Esophagus muscularis mucosa (tissue), 4 donors: ENCODE measurements at regions not wholly inside any gene's neighbourhood (a gene's known extent, or its start where the extent isn't known, plus 50 kb on each side); places are given as distances from the start of the nearest gene placed in this dataset.

Experiments
- DNase-seq: peaks from one replicate; pipeline ENCODE4 v3.0.0-alpha.2; 2017; ENCODE audit errors: extremely low spot score
- H3K27ac ChIP-seq, 4 donors: fragments of 200-600 bp; sonication (generic); replicated peaks in 1 of 4; 1 replicate in 3 of 4; 2 replicates in 1 of 4; pipeline ENCODE4 v1.5.1; 2016 to 2019; ENCODE audit warnings: mild to moderate bottlenecking in 1 of 4
- H3K27me3 ChIP-seq, 4 donors: fragments of 200-600 bp; sonication (generic); one replicate each; pipeline versions ENCODE4 v1.5.1 to v1.6.0; 2016 to 2019
- H3K36me3 ChIP-seq, 4 donors: fragments of 200-600 bp; sonication (generic); one replicate each; pipeline ENCODE4 v1.5.1; 2016 to 2019
- H3K4me1 ChIP-seq, 4 donors: fragments of 200-600 bp; sonication (generic); one replicate each; pipeline ENCODE4 v1.5.1; 2016 to 2019
- H3K4me3 ChIP-seq, 4 donors: fragments of 200-600 bp; sonication (generic); 1 replicate in 2 of 4; 2 replicates in 2 of 4; pipeline ENCODE4 v1.5.1; 2016 to 2019; ENCODE audit warnings: mild to moderate bottlenecking in 4 of 4, moderate library complexity in 1 of 4
- H3K9me3 ChIP-seq, 4 donors: fragments of 200-600 bp; sonication (generic); 1 replicate in 3 of 4; 2 replicates in 1 of 4; pipeline ENCODE4 v1.5.1; 2016 to 2019
- EP300 ChIP-seq: sonication (generic); formaldehyde crosslinking; IDR thresholded peaks from one replicate; pipeline ENCODE4 v1.6.1; 2017; ENCODE audit warnings: antibody characterized with exemption
- POLR2A ChIP-seq: fragments of 450-650 bp; IDR thresholded peaks from one replicate; pipeline ENCODE4 v1.6.1; 2017; ENCODE audit warnings: antibody characterized with exemption, moderate library complexity, mild to moderate bottlenecking, low read depth
- POLR2AphosphoS5 ChIP-seq, 2 donors: sonication (generic); formaldehyde crosslinking; IDR thresholded peaks; one replicate each; pipeline ENCODE4 v1.6.1; 2017; ENCODE audit warnings: antibody characterized with exemption in 2 of 2
- WGBS: methylation state at CpG from one replicate; pipeline ENCODE4 v1.1.5; 2018; 5-methylcytosine and 5-hydroxymethylcytosine counted together
- intact Hi-C: fragments of 100-400 bp; cut with DNase I; formaldehyde crosslinking; loops from one replicate; pipeline ENCODE4 v1.15.1; 2023
- TF ChIP-seq, protein P1 (sequence below), 3 experiments: fragments of 200-600 bp in 2 of 3; fragments of 450-650 bp in 1 of 3; sonication (generic) in 2 of 3; IDR thresholded peaks; one replicate each; pipeline ENCODE4 v1.5.1; 2017 to 2019; ENCODE audit warnings: antibody characterized with exemption in 3 of 3, mild to moderate bottlenecking in 2 of 3, moderate library complexity in 1 of 3

DNA sequence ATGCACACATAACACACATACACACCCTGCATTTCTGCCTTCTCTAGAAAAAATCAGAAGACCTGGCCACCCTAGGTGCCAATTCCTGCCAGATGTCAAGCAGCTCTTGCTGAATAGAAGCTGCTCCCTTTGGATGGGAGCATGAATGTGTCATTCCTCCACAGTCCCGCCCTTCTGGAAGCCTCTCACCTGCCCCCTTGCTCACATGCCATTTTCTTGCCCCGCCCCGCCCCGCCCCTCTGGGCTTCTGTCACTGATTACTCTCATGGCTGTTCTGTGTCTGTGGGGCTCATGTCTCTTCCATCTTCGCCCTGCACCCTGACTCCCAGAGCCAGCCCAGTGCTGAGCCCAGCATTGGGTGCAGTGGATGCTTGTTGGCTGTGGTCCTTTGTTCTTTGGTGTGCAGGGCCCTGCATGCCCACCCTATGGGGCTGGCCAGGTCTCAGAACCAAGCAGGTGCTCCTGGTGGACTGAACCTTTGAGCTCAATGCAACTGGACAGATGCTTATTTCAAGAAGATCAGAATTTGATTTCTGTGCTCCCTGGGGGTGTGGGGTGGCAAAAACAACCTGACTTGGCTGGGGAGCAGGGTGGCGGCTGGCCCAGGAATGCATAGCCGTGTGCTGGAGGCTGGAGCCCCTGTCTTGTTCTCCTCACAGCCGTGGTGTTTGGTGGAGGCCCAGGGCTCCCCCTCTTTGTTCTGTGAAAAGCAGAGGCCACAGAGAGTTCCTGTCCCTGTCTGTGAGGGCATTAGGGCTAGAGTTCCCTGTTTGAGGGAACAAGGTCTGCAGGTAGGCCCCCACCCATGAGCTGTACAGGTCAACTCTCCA is 140.6 kb upstream of the GLI2 start:
- TF ChIP-seq POLR2A (no peak), EP300 (no peak), POLR2AphosphoS5 (IDR thresholded peaks at IDR 0.05) (no peak)
- TF ChIP-seq, protein P1, sequence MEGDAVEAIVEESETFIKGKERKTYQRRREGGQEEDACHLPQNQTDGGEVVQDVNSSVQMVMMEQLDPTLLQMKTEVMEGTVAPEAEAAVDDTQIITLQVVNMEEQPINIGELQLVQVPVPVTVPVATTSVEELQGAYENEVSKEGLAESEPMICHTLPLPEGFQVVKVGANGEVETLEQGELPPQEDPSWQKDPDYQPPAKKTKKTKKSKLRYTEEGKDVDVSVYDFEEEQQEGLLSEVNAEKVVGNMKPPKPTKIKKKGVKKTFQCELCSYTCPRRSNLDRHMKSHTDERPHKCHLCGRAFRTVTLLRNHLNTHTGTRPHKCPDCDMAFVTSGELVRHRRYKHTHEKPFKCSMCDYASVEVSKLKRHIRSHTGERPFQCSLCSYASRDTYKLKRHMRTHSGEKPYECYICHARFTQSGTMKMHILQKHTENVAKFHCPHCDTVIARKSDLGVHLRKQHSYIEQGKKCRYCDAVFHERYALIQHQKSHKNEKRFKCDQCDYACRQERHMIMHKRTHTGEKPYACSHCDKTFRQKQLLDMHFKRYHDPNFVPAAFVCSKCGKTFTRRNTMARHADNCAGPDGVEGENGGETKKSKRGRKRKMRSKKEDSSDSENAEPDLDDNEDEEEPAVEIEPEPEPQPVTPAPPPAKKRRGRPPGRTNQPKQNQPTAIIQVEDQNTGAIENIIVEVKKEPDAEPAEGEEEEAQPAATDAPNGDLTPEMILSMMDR (IDR thresholded peaks at IDR 0.05): no peak
- Histone ChIP-seq H3K36me3 (no peaks in the 10 kb centered on the region), H3K27ac (no peak overlapping the region), H3K4me3 (no peak overlapping the region), H3K4me1 (peaks cover 7 to 26% (median 23%) of the 10 kb centered on the region in 4 donors), H3K9me3 (no peaks in the 10 kb centered on the region), H3K27me3 (peaks cover 0 to 6% (median 0%) of the 10 kb centered on the region in 4 donors)
- no peak for DNase-seq
- WGBS: 85% methylated on average over 7 of the region's 8 CpGs
- intact Hi-C loops: no loop called here

DNA sequence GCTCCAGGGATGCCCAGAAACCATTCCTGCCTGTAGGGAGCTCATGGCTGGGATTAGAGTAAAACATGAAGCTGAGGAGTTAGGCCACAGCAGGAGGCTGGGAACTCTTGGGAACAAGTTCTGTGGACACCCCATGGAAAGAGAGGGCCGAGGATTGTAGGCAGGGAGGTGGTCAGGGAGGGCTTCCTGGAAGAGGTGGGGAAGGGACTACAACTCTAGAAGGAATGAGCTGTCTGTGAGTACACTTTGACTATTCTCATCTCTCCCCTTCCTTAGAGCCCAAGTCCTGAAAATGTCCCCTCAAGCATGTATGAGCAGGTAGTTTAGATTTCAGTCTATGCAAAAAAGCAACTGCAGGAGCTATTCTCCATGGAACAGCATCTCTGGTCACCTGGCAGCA is 139.9 kb upstream of the GLI2 start:
- TF ChIP-seq EP300 (no peak), POLR2AphosphoS5 (IDR thresholded peaks at IDR 0.05) (no peak), POLR2A (no peak)
- TF ChIP-seq, protein P1 (IDR thresholded peaks at IDR 0.05): no peak
- Histone ChIP-seq H3K27me3 (peaks cover 0 to 6% (median 0%) of the 10 kb centered on the region in 4 donors), H3K4me3 (no peak overlapping the region), H3K36me3 (no peaks in the 10 kb centered on the region), H3K9me3 (no peaks in the 10 kb centered on the region), H3K27ac (peak overlapping the region in 1 of 4 donors; percentile 54), H3K4me1 (peaks cover 7 to 26% (median 23%) of the 10 kb centered on the region in 4 donors)
- intact Hi-C loops: no loop called here
- 81% methylated on average over 1 of the region's 1 CpG for WGBS
- DNase-seq: no peak

- peak overlapping the region; percentile 20 to 60 (median 45) for H3K27ac ChIP-seq
- peaks cover 0 to 6% (median 0%) of the 10 kb centered on the region in 4 donors for H3K27me3 ChIP-seq
- WGBS: 74% methylated on average over 9 of the region's 16 CpGs
- no peaks in the 10 kb centered on the region for H3K9me3 ChIP-seq
- H3K4me1 ChIP-seq: peaks cover 7 to 26% (median 23%) of the 10 kb centered on the region in 4 donors
- no peaks in the 10 kb centered on the region for H3K36me3 ChIP-seq
- no peak for DNase-seq
- no peak for TF ChIP-seq POLR2A
- no peak for TF ChIP-seq EP300
- TF ChIP-seq, protein P1 (IDR thresholded peaks at IDR 0.05): no peak
- no peak for TF ChIP-seq POLR2AphosphoS5 (IDR thresholded peaks at IDR 0.05)
- H3K4me3 ChIP-seq: no peak overlapping the region
- intact Hi-C loops: no loop called here
These were observed 139.4 kb upstream of the GLI2 start for GRCh38 chr2:120596191-120596811.

DNA sequence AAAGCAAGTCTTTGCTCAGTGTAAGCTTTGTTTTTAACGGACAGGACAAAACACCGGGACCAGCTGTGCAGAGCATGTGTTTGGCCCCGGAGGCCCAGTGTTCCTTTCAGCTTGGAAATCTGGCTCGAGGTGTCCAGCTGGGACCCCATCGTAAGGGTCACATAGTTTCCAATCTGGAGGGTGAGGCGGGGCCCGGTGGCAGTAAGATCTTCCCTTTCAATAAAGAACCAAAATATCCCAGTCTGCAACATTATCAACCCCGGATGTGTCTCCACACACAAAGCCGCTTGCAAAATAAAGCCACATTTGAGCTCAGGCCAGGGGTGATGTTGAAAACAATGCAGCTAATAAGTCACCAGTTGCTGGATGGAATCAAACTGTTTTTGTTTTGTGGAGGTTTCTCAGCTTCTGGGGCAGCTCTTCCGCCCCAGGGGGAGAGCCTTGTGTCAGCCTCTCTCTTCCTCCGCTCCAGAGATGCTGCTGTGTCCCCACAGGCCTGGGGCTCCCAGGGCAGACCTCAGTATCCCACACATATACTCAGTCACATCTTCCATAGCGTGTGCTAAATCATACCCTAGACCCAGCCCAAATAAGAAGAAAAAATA is 138.6 kb upstream of the GLI2 start:
- Histone ChIP-seq H3K27ac (peak overlapping the region in 3 of 4 donors; percentile 31 to 60 (median 54)), H3K36me3 (no peaks in the 10 kb centered on the region), H3K9me3 (no peaks in the 10 kb centered on the region), H3K27me3 (peaks cover 0 to 6% (median 0%) of the 10 kb centered on the region in 4 donors), H3K4me1 (peaks cover 7 to 26% (median 23%) of the 10 kb centered on the region in 4 donors), H3K4me3 (no peak overlapping the region)
- TF ChIP-seq, protein P1 (IDR thresholded peaks at IDR 0.05): no peak
- peak in 1 of 2 donors; percentile 23 for TF ChIP-seq POLR2AphosphoS5 (IDR thresholded peaks at IDR 0.05)
- 68% methylated on average over 12 of the region's 12 CpGs for WGBS
- no peak for DNase-seq
- intact Hi-C loops: no loop called here
